Endothelial cell of umbilical vein (primary cell): ENCODE measurements at regions not wholly inside any gene's neighbourhood (a gene's known extent, or its start where the extent isn't known, plus 50 kb on each side); places are given as distances from the start of the nearest gene placed in this dataset.

ENCODE experiments used
- BruUV-seq: library from RNA; stranded (reverse); fragments of 400-500 nt; replicated peaks from 2 replicates; lab custom pipeline; 2021; lab: Mats Ljungman, UMichigan
- CTCF ChIA-PET: fragments of 300-600, 350-600 bp; sonication (Branson Sonifier 250); formaldehyde crosslinking; loops from one replicate; lab custom pipeline; 2021; ENCODE audit warnings: antibody characterized with exemption, inconsistent platforms; lab: Charles Lee
- POLR2A ChIA-PET: fragments of 300-600, 350-600 bp; sonication (Branson Sonifier 250); formaldehyde crosslinking; loops from one replicate; lab custom pipeline; 2021; ENCODE audit warnings: antibody characterized with exemption, inconsistent platforms; lab: Charles Lee
- DNase-seq: peaks from one replicate; pipeline ENCODE4 v3.0.0-alpha.2; 2011; ENCODE audit warnings: low read depth, low spot score
- FAIRE-seq: peaks from 2 replicates; lab custom pipeline; 2011; peaks lifted over from hg19 to GRCh38; lab: Jason Lieb, UNC
- H2AFZ ChIP-seq: 2 replicates; pipeline ENCODE4 v1.6.0; 2012; ENCODE audit warnings: low read depth, low read length, control low read depth, inconsistent platforms
- H3K27ac ChIP-seq: 2 replicates; pipeline ENCODE4 v1.5.1; 2011; ENCODE audit warnings: low read depth, mild to moderate bottlenecking, control low read depth, low read length, moderate library complexity; ENCODE audit not compliant: insufficient read depth
- H3K27me3 ChIP-seq, 2 experiments: 2 replicates each; pipeline versions ENCODE4 v1.6.0 to v1.6.1; 2011; ENCODE audit warnings: low read length in 2 of 2, mixed read lengths in 1 of 2; ENCODE audit not compliant: control insufficient read depth in 2 of 2, insufficient read depth in 2 of 2
- H3K36me3 ChIP-seq, 2 experiments: 2 replicates in 1 of 2; 3 replicates in 1 of 2; pipeline ENCODE4 v1.5.1; 2011; ENCODE audit warnings: low read length in 2 of 2, mild to moderate bottlenecking in 1 of 2, moderate library complexity in 1 of 2; ENCODE audit not compliant: control insufficient read depth in 2 of 2, insufficient read depth in 2 of 2; ENCODE audit errors: extremely low read depth in 1 of 2
- H3K4me1 ChIP-seq: 3 replicates; pipeline ENCODE4 v1.5.1; 2011; ENCODE audit warnings: mild to moderate bottlenecking, low read length; ENCODE audit not compliant: control insufficient read depth, insufficient read depth; ENCODE audit errors: extremely low read depth
- H3K4me2 ChIP-seq: 2 replicates; pipeline ENCODE4 v1.6.1; 2011; ENCODE audit warnings: low read length, control low read depth, mixed read lengths; ENCODE audit not compliant: insufficient read depth
- H3K4me3 ChIP-seq, 3 experiments: fragments of 200-600 bp in 1 of 3; sonication (generic), shearing (Covaris generic) in 1 of 3; replicated peaks in 1 of 3; 2 replicates each; pipeline ENCODE4 v1.5.1; 2011 to 2016; ENCODE audit warnings: control low read depth in 3 of 3, low read length in 3 of 3, mild to moderate bottlenecking in 2 of 3, inconsistent platforms in 1 of 3, low read depth in 1 of 3, moderate library complexity in 1 of 3; ENCODE audit not compliant: insufficient read depth in 1 of 3
- H3K79me2 ChIP-seq: 2 replicates; pipeline ENCODE4 v1.6.0; 2012; ENCODE audit warnings: low read length, inconsistent platforms; ENCODE audit not compliant: control insufficient read depth, insufficient read depth
- H3K9ac ChIP-seq: replicated peaks from 2 replicates; pipeline ENCODE3; 2011; ENCODE audit warnings: low read length, control low read depth; ENCODE audit not compliant: insufficient read depth; ENCODE audit errors: extremely low read depth
- H3K9me1 ChIP-seq: replicated peaks from 3 replicates; pipeline ENCODE4 v1.6.0; 2011; ENCODE audit warnings: mild to moderate bottlenecking, low read length; ENCODE audit not compliant: control insufficient read depth, insufficient read depth; ENCODE audit errors: extremely low read depth
- H3K9me3 ChIP-seq: replicated peaks from 2 replicates; pipeline ENCODE4 v1.5.1; 2012; ENCODE audit warnings: low read length, inconsistent platforms; ENCODE audit not compliant: control insufficient read depth, insufficient read depth
- H4K20me1 ChIP-seq: replicated peaks from 2 replicates; pipeline ENCODE3; 2011; ENCODE audit warnings: mild to moderate bottlenecking, low read length; ENCODE audit not compliant: control insufficient read depth, insufficient read depth; ENCODE audit errors: extremely low read depth
- EZH2 ChIP-seq: IDR thresholded peaks from 2 replicates; pipeline ENCODE4 v1.6.1; 2012; ENCODE audit warnings: borderline replicate concordance, low read depth, mild to moderate bottlenecking, moderate library complexity, low read length, inconsistent platforms; ENCODE audit not compliant: severe bottlenecking
- FOS ChIP-seq: IDR thresholded peaks from 2 replicates; pipeline ENCODE4 v1.6.1; 2011; ENCODE audit warnings: mild to moderate bottlenecking, low read length, moderate library complexity, borderline replicate concordance; ENCODE audit not compliant: insufficient read depth
- GATA2 ChIP-seq: IDR thresholded peaks from 2 replicates; pipeline ENCODE4 v1.7.0; 2011; ENCODE audit warnings: low read depth, mild to moderate bottlenecking, moderate library complexity, mixed read lengths, low read length; ENCODE audit not compliant: insufficient read length, insufficient read depth
- JUN ChIP-seq: IDR thresholded peaks from 2 replicates; pipeline ENCODE4 v1.6.1; 2011; ENCODE audit warnings: borderline replicate concordance, low read depth; ENCODE audit not compliant: insufficient read length, insufficient read depth
- MAX ChIP-seq: IDR thresholded peaks from 2 replicates; pipeline ENCODE4 v1.6.1; 2011; ENCODE audit not compliant: insufficient read depth, insufficient read length
- MYC ChIP-seq: IDR thresholded peaks from one replicate; pipeline ENCODE4 v1.6.1; 2011; ENCODE audit warnings: mild to moderate bottlenecking, low read depth, low read length
- POLR2A ChIP-seq: IDR thresholded peaks from 2 replicates; pipeline ENCODE4 v1.6.1; 2012; ENCODE audit warnings: low read depth, mild to moderate bottlenecking, control low read depth, low read length
- POLR2AphosphoS5 ChIP-seq: IDR thresholded peaks from 2 replicates; pipeline ENCODE4 v1.6.1; 2012; ENCODE audit warnings: low read depth, mild to moderate bottlenecking, control low read depth, low read length, moderate library complexity; ENCODE audit not compliant: insufficient read depth
- dilution Hi-C: fragments of 300-500 bp; cut with MboI; formaldehyde crosslinking; loops from one replicate; pipeline ENCODE4 v1.15.0; 2019; ENCODE audit warnings: low sequenced_read_pairs; ENCODE audit not compliant: extremely low pct_ligation_motif_present
- intact Hi-C: fragments of 100-400 bp; cut with micrococcal nuclease; formaldehyde crosslinking; loops from one replicate; pipeline ENCODE4 v1.10.0; 2022
- TF ChIP-seq, protein P1 (sequence below), 2 donors: IDR thresholded peaks; 1 replicate in 1 of 2; 2 replicates in 1 of 2; pipeline ENCODE4 v1.5.1; 2011; ENCODE audit warnings: low read length in 2 of 2, mild to moderate bottlenecking in 2 of 2, moderate library complexity in 2 of 2, control low read depth in 1 of 2, inconsistent platforms in 1 of 2, low read depth in 1 of 2; ENCODE audit not compliant: insufficient read depth in 1 of 2; ENCODE audit errors: extremely low read depth in 1 of 2

- Histone ChIP-seq H3K4me2 (peak overlapping the region; percentile 71), H3K79me2 (no peaks in the 10 kb centered on the region)
- intact Hi-C loops: loop anchor here (1.0 to 5.0 kb wide), 4 partner anchors 15 to 1818 kb away; no protein-coding TSS in a partner anchor
Measured at GRCh38 chr4:186829740-186830449, 106.2 kb upstream of the FAT1 start.

More at GRCh38 chr4:186829740-186830449, 106.2 kb upstream of the FAT1 start:
- Histone ChIP-seq H3K4me3 (no peak overlapping the region), H3K27me3 (no peaks in the 10 kb centered on the region), H2AFZ (peak overlapping the region; percentile 7), H3K27ac (peak overlapping the region; percentile 87), H3K9me3 (no peaks in the 10 kb centered on the region), H3K36me3 (no peaks in the 10 kb centered on the region), H3K9me1 (no peaks in the 10 kb centered on the region), H4K20me1 (no peaks in the 10 kb centered on the region), H3K9ac (peak overlapping the region; percentile 79), H3K4me1 (peaks cover 32% of the 10 kb centered on the region)
- POLR2A ChIA-PET: no interaction called here
- dilution Hi-C loops: no loop called here
- TF ChIP-seq JUN: peak; percentile 95
- TF ChIP-seq POLR2A: no peak
- TF ChIP-seq MAX: no peak
- TF ChIP-seq POLR2AphosphoS5: peak; percentile 43
- peak; percentile 62 for TF ChIP-seq GATA2
- TF ChIP-seq, protein P1, sequence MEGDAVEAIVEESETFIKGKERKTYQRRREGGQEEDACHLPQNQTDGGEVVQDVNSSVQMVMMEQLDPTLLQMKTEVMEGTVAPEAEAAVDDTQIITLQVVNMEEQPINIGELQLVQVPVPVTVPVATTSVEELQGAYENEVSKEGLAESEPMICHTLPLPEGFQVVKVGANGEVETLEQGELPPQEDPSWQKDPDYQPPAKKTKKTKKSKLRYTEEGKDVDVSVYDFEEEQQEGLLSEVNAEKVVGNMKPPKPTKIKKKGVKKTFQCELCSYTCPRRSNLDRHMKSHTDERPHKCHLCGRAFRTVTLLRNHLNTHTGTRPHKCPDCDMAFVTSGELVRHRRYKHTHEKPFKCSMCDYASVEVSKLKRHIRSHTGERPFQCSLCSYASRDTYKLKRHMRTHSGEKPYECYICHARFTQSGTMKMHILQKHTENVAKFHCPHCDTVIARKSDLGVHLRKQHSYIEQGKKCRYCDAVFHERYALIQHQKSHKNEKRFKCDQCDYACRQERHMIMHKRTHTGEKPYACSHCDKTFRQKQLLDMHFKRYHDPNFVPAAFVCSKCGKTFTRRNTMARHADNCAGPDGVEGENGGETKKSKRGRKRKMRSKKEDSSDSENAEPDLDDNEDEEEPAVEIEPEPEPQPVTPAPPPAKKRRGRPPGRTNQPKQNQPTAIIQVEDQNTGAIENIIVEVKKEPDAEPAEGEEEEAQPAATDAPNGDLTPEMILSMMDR (IDR thresholded peaks at IDR 0.05; ENCODE audit: extremely low read depth in 1 of 2, insufficient read depth in 1 of 2, low read depth in 1 of 2, low read length in 2 of 2): no peak
- no peak for TF ChIP-seq MYC
- TF ChIP-seq EZH2: no peak
- TF ChIP-seq FOS: peak; percentile 79
- peak; percentile 88 for FAIRE-seq
- BruUV-seq: TSS peak; percentile 33
- CTCF ChIA-PET: interaction anchor here (1.0 to 1.6 kb wide), 2 partner anchors 10 to 16 kb away, joined by 4 to 8 read pairs; no protein-coding TSS in a partner anchor
- peak; percentile 90 for DNase-seq
